Endodermal cell (in vitro differentiated cells): ENCODE measurements at regions not wholly inside any gene's neighbourhood (a gene's known extent, or its start where the extent isn't known, plus 50 kb on each side); places are given as distances from the start of the nearest gene placed in this dataset.

Source experiments
- DNase-seq: peaks from one replicate; pipeline ENCODE4 v3.0.0-alpha.2; 2017
- H3K27ac ChIP-seq: 2 replicates; pipeline ENCODE4 v1.5.1; 2013; ENCODE audit warnings: mild to moderate bottlenecking, low read depth, low read length, moderate library complexity
- H3K27me3 ChIP-seq: 2 replicates; pipeline ENCODE4 v1.6.1; 2013; ENCODE audit warnings: mild to moderate bottlenecking, low read length, moderate library complexity; ENCODE audit not compliant: insufficient read depth, control insufficient read depth, poor library complexity, severe bottlenecking
- H3K36me3 ChIP-seq: 2 replicates; pipeline ENCODE4 v1.7.0; 2013; ENCODE audit warnings: mild to moderate bottlenecking, low read length, moderate library complexity; ENCODE audit not compliant: control insufficient read depth, insufficient read depth
- H3K4me1 ChIP-seq: one replicate; pipeline ENCODE4 v1.7.0; 2013; ENCODE audit warnings: low read length; ENCODE audit not compliant: control insufficient read depth, insufficient read depth
- H3K4me3 ChIP-seq: 2 replicates; pipeline ENCODE4 v1.5.1; 2013; ENCODE audit warnings: mild to moderate bottlenecking, low read length, moderate library complexity
- H3K9ac ChIP-seq: 2 replicates; pipeline ENCODE4 v1.6.1; 2013; ENCODE audit warnings: mild to moderate bottlenecking, low read length, moderate library complexity; ENCODE audit not compliant: poor library complexity, severe bottlenecking; ENCODE audit errors: extremely low read depth
- H3K9me3 ChIP-seq: 2 replicates; pipeline ENCODE4 v1.6.1; 2013; ENCODE audit warnings: mild to moderate bottlenecking, low read length, moderate library complexity; ENCODE audit not compliant: control insufficient read depth
- H3K27ac Mint-ChIP-seq: 2 replicates; pipeline ENCODE4 v1.8.0; 2020; ENCODE audit warnings: mixed read lengths
- H3K27me3 Mint-ChIP-seq: 2 replicates; pipeline ENCODE4 v1.8.0; 2021; ENCODE audit warnings: mild to moderate bottlenecking, mixed read lengths; ENCODE audit not compliant: insufficient read depth
- H3K36me3 Mint-ChIP-seq: 2 replicates; pipeline ENCODE4 v1.8.0; 2020; ENCODE audit warnings: low read depth, mixed read lengths
- H3K4me1 Mint-ChIP-seq: 2 replicates; pipeline ENCODE4 v1.8.0; 2020; ENCODE audit warnings: mixed read lengths
- H3K4me3 Mint-ChIP-seq: 2 replicates; pipeline ENCODE4 v1.8.0; 2020; ENCODE audit warnings: mild to moderate bottlenecking, moderate library complexity, mixed read lengths
- H3K9me3 Mint-ChIP-seq: 2 replicates; pipeline ENCODE4 v1.8.0; 2020; ENCODE audit warnings: mild to moderate bottlenecking, mixed read lengths
- CTCF ChIP-seq: fragments of 200-600 bp; sonication (generic); conservative IDR thresholded peaks from 2 replicates; pipeline ENCODE4 v1.5.0; 2021; ENCODE audit warnings: antibody characterized with exemption, mild to moderate bottlenecking
- WGBS, 2 experiments: methylation state at CpG; one replicate each; pipeline versions ENCODE4 v1.1.5 to v1.1.7; 2013; ENCODE audit warnings: missing lambda C conversion rate in 2 of 2, mixed read lengths in 1 of 2; ENCODE audit not compliant: insufficient coverage in 1 of 2, insufficient read length in 1 of 2; 5-methylcytosine and 5-hydroxymethylcytosine counted together

- H3K27ac ChIP-seq: no peak overlapping the region
- no peak for TF ChIP-seq CTCF
- no peak overlapping the region for H3K9ac ChIP-seq
- no peaks in the 10 kb centered on the region for H3K9me3 Mint-ChIP-seq
- no peaks in the 10 kb centered on the region for H3K27me3 ChIP-seq
- no peak overlapping the region for H3K4me3 ChIP-seq
- no peaks in the 10 kb centered on the region for H3K4me1 ChIP-seq
- H3K4me1 Mint-ChIP-seq: no peaks in the 10 kb centered on the region
- no peaks in the 10 kb centered on the region for H3K9me3 ChIP-seq
- H3K4me3 Mint-ChIP-seq: no peak overlapping the region
- H3K27ac Mint-ChIP-seq: no peak overlapping the region
- no peaks in the 10 kb centered on the region for H3K36me3 ChIP-seq
- no peak for DNase-seq
- WGBS, 2 experiments: 90 to 91% methylated on average over 4 to 6 of the region's 6 CpGs
- peaks cover 2% of the 10 kb centered on the region for H3K27me3 Mint-ChIP-seq
- no peaks in the 10 kb centered on the region for H3K36me3 Mint-ChIP-seq
Measured at GRCh38 chr7:98713165-98713810, 96.2 kb downstream of the NPTX2 start.

GRCh38 chr7:98719396-98719795 lies 102.3 kb downstream of the NPTX2 start:
- H3K27me3 Mint-ChIP-seq: no peaks in the 10 kb centered on the region
- no peak overlapping the region for H3K4me3 Mint-ChIP-seq
- Histone ChIP-seq H3K9ac (no peak overlapping the region), H3K9me3 (no peaks in the 10 kb centered on the region), H3K27me3 (no peaks in the 10 kb centered on the region), H3K27ac (no peak overlapping the region), H3K36me3 (no peaks in the 10 kb centered on the region), H3K4me1 (no peaks in the 10 kb centered on the region), H3K4me3 (no peak overlapping the region)
- 80 to 93% methylated on average over 3 to 8 of the region's 8 CpGs for WGBS, 2 experiments
- no peak overlapping the region for H3K27ac Mint-ChIP-seq
- DNase-seq: no peak
- no peaks in the 10 kb centered on the region for H3K4me1 Mint-ChIP-seq
- TF ChIP-seq CTCF: no peak
- H3K36me3 Mint-ChIP-seq: no peaks in the 10 kb centered on the region
- H3K9me3 Mint-ChIP-seq: no peaks in the 10 kb centered on the region

GRCh38 chr7:98722402-98722801 lies 105.3 kb downstream of the NPTX2 start:
- H3K36me3 ChIP-seq: no peaks in the 10 kb centered on the region
- Mint-ChIP-seq H3K36me3 (no peaks in the 10 kb centered on the region), H3K27me3 (no peaks in the 10 kb centered on the region), H3K4me3 (no peak overlapping the region), H3K27ac (no peak overlapping the region), H3K4me1 (no peaks in the 10 kb centered on the region), H3K9me3 (no peaks in the 10 kb centered on the region)
- H3K27me3 ChIP-seq: no peaks in the 10 kb centered on the region
- WGBS, 2 experiments: 67 to 86% methylated on average over 3 to 4 of the region's 4 CpGs
- H3K9me3 ChIP-seq: no peaks in the 10 kb centered on the region
- no peak overlapping the region for H3K4me3 ChIP-seq
- H3K27ac ChIP-seq: no peak overlapping the region
- TF ChIP-seq CTCF: no peak
- H3K4me1 ChIP-seq: no peaks in the 10 kb centered on the region
- no peak for DNase-seq
- H3K9ac ChIP-seq: no peak overlapping the region
